ENCODE measurements at regions not wholly inside any gene's neighbourhood (a gene's known extent, or its start where the extent isn't known, plus 50 kb on each side); places are given as distances from the start of the nearest gene placed in this dataset.

GRCh38 chr12:16719713-16720416, 113.9 kb upstream of the LMO3 start:
- DNase-seq, result no peak

GRCh38 chr12:16716928-16717327, 111.0 kb upstream of the LMO3 start:
- no peak for DNase-seq

- no peak for DNase-seq
These were observed 86.1 kb upstream of the LMO3 start for GRCh38 chr12:16692099-16692498.

GRCh38 chr12:16691624-16692023, 85.7 kb upstream of the LMO3 start:
- DNase-seq, result no peak

- DNase-seq, result no peak
These were observed 82.2 kb upstream of the LMO3 start for GRCh38 chr12:16688200-16688599.

- DNase-seq, result no peak
These were observed 79.1 kb upstream of the LMO3 start for GRCh38 chr12:16685107-16685506.

GRCh38 chr12:16681196-16681595, 75.2 kb upstream of the LMO3 start:
- no peak for DNase-seq

GRCh38 chr12:16675438-16675837, 69.5 kb upstream of the LMO3 start:
- DNase-seq, result no peak

GRCh38 chr12:16674885-16675284, 68.9 kb upstream of the LMO3 start:
- DNase-seq, result no peak

- no peak for DNase-seq
These were observed 64.6 kb upstream of the LMO3 start for GRCh38 chr12:16670456-16671050.

GRCh38 chr12:16669756-16670155, 63.8 kb upstream of the LMO3 start:
- DNase-seq, result no peak

- no peak for DNase-seq
These were observed 62.2 kb upstream of the LMO3 start for GRCh38 chr12:16668198-16668597.

GRCh38 chr12:16658699-16659098, 52.7 kb upstream of the LMO3 start:
- no peak for DNase-seq

Measured in anterior cingulate cortex (tissue), 58 donors.